HEK293 (cell line): ENCODE measurements at regions not wholly inside any gene's neighbourhood (a gene's known extent, or its start where the extent isn't known, plus 50 kb on each side); places are given as distances from the start of the nearest gene placed in this dataset.

ENCODE experiments used
- CTCF ChIA-PET: fragments of 350-600 bp; formaldehyde crosslinking; extraction: SDS; loops from one replicate; lab custom pipeline; 2021; ENCODE audit warnings: antibody characterized with exemption; lab: Yijun Ruan, JAX
- POLR2A ChIA-PET: fragments of 300-600 bp; formaldehyde crosslinking; extraction: SDS; loops from one replicate; lab custom pipeline; 2020; ENCODE audit warnings: antibody characterized with exemption, inconsistent platforms; lab: Yijun Ruan, JAX
- H3K27ac ChIP-seq: fragments of 200-500 bp; sonication (Bioruptor generic); 2 replicates; pipeline ENCODE4 v1.5.1; 2014; ENCODE audit warnings: low read depth, low read length, control low read depth, inconsistent platforms; ENCODE audit errors: extremely low read depth
- H3K36me3 ChIP-seq, 2 experiments: fragments of 200-500 bp in 1 of 2; sonication (Bioruptor generic) in 1 of 2; 1 replicate in 1 of 2; 2 replicates in 1 of 2; pipeline ENCODE4 v1.5.1; 2014 to 2017; ENCODE audit warnings: inconsistent platforms in 2 of 2, low read length in 2 of 2; ENCODE audit not compliant: control insufficient read depth in 2 of 2, insufficient read depth in 1 of 2
- H3K4me1 ChIP-seq: fragments of 200-500 bp; sonication (Bioruptor generic); 2 replicates; pipeline ENCODE4 v1.5.1; 2014; ENCODE audit warnings: mild to moderate bottlenecking, low read length, inconsistent platforms; ENCODE audit not compliant: control insufficient read depth, insufficient read depth
- H3K4me3 ChIP-seq: 2 replicates; pipeline ENCODE4 v1.5.1; 2011; ENCODE audit warnings: low read depth, mild to moderate bottlenecking, control low read depth, low read length, moderate library complexity
- H3K9me3 ChIP-seq: fragments of 200-500 bp; sonication (Bioruptor generic); 2 replicates; pipeline ENCODE4 v1.5.1; 2014; ENCODE audit warnings: low read depth, low read length, inconsistent platforms; ENCODE audit not compliant: control insufficient read depth, insufficient read depth
- OVOL3 ChIP-seq: fragments of 450-650 bp; formaldehyde crosslinking; IDR thresholded peaks from 2 replicates; pipeline ENCODE4 v1.5.1; 2016; ENCODE audit warnings: missing biosample characterization, missing genetic modification characterization
- REPIN1 ChIP-seq: fragments of 450-650 bp; formaldehyde crosslinking; IDR thresholded peaks from 2 replicates; pipeline ENCODE4 v1.5.1; 2017; ENCODE audit warnings: missing biosample characterization, missing genetic modification characterization, low read depth
- SETDB1 ChIP-seq: IDR thresholded peaks from one replicate; pipeline ENCODE4 v1.6.1; 2017; ENCODE audit warnings: mild to moderate bottlenecking, low read length, moderate library complexity, mixed read lengths; ENCODE audit not compliant: insufficient read length
- SP2 ChIP-seq: fragments of 450-650 bp; formaldehyde crosslinking; IDR thresholded peaks from 2 replicates; pipeline ENCODE4 v1.5.1; 2016; ENCODE audit warnings: missing biosample characterization, missing genetic modification characterization
- YY2 ChIP-seq: fragments of 450-650 bp; formaldehyde crosslinking; IDR thresholded peaks from 2 replicates; pipeline ENCODE4 v1.5.1; 2016; ENCODE audit warnings: missing biosample characterization, missing genetic modification characterization
- ZBTB17 ChIP-seq: fragments of 450-650 bp; formaldehyde crosslinking; IDR thresholded peaks from 2 replicates; pipeline ENCODE4 v1.5.1; 2016; ENCODE audit warnings: missing biosample characterization, missing genetic modification characterization
- ZBTB21 ChIP-seq: fragments of 450-650 bp; formaldehyde crosslinking; IDR thresholded peaks from 2 replicates; pipeline ENCODE4 v1.5.1; 2017; ENCODE audit warnings: missing biosample characterization, missing genetic modification characterization
- ZNF114 ChIP-seq: fragments of 450-650 bp; formaldehyde crosslinking; IDR thresholded peaks from 2 replicates; pipeline ENCODE4 v1.5.0; 2017; ENCODE audit warnings: missing biosample characterization, missing genetic modification characterization
- ZNF133 ChIP-seq: fragments of 450-650 bp; formaldehyde crosslinking; IDR thresholded peaks from 2 replicates; pipeline ENCODE4 v1.5.1; 2016; ENCODE audit warnings: missing biosample characterization, missing genetic modification characterization
- ZNF16 ChIP-seq: fragments of 450-650 bp; formaldehyde crosslinking; IDR thresholded peaks from 2 replicates; pipeline ENCODE4 v1.5.1; 2016; ENCODE audit warnings: low read depth, missing biosample characterization, missing genetic modification characterization
- ZNF423 ChIP-seq: fragments of 450-650 bp; formaldehyde crosslinking; IDR thresholded peaks from 2 replicates; pipeline ENCODE4 v1.5.1; 2016; ENCODE audit warnings: missing biosample characterization, missing genetic modification characterization
- ZNF514 ChIP-seq: fragments of 450-650 bp; formaldehyde crosslinking; IDR thresholded peaks from 2 replicates; pipeline ENCODE4 v1.5.1; 2016; ENCODE audit warnings: missing biosample characterization, missing genetic modification characterization
- ZNF561 ChIP-seq: fragments of 450-650 bp; IDR thresholded peaks from 2 replicates; pipeline ENCODE4 v1.5.1; 2018; ENCODE audit warnings: missing biosample characterization, missing genetic modification characterization, borderline replicate concordance
- ZNF585B ChIP-seq: fragments of 450-650 bp; formaldehyde crosslinking; IDR thresholded peaks from 2 replicates; pipeline ENCODE4 v1.5.1; 2016; ENCODE audit warnings: missing biosample characterization, missing genetic modification characterization
- ZNF626 ChIP-seq: fragments of 450-650 bp; sonication (Bioruptor Pico); formaldehyde crosslinking; IDR thresholded peaks from 2 replicates; pipeline ENCODE4 v1.5.1; 2018; ENCODE audit warnings: missing biosample characterization, missing genetic modification characterization, inconsistent platforms
- ZNF629 ChIP-seq: fragments of 450-650 bp; formaldehyde crosslinking; IDR thresholded peaks from 2 replicates; pipeline ENCODE4 v1.5.1; 2017; ENCODE audit warnings: missing biosample characterization, missing genetic modification characterization
- ZNF792 ChIP-seq: fragments of 450-650 bp; formaldehyde crosslinking; IDR thresholded peaks from 2 replicates; pipeline ENCODE4 v1.5.1; 2016; ENCODE audit warnings: missing biosample characterization, missing genetic modification characterization
- TF ChIP-seq, protein P1 (sequence below): IDR thresholded peaks from 2 replicates; pipeline ENCODE4 v1.6.1; 2011; ENCODE audit warnings: mild to moderate bottlenecking, low read depth, low read length, borderline replicate concordance
- TF ChIP-seq, protein P2 (sequence below): fragments of 450-650 bp; formaldehyde crosslinking; IDR thresholded peaks from 2 replicates; pipeline ENCODE4 v1.5.1; 2016; ENCODE audit warnings: missing biosample characterization, missing genetic modification characterization
- TF ChIP-seq, protein P3 (sequence below): fragments of 450-650 bp; formaldehyde crosslinking; IDR thresholded peaks from 2 replicates; pipeline ENCODE4 v1.5.1; 2016; ENCODE audit warnings: missing biosample characterization, missing genetic modification characterization
- TF ChIP-seq, protein P4 (sequence below): fragments of 450-650 bp; formaldehyde crosslinking; IDR thresholded peaks from 2 replicates; pipeline ENCODE4; 2016; ENCODE audit warnings: missing biosample characterization, missing genetic modification characterization
- TF ChIP-seq, protein P5 (sequence below): fragments of 450-650 bp; formaldehyde crosslinking; IDR thresholded peaks from 2 replicates; pipeline ENCODE4 v1.5.0; 2017; ENCODE audit warnings: missing biosample characterization, missing genetic modification characterization, borderline replicate concordance
- TF ChIP-seq, protein P6 (sequence below): fragments of 450-650 bp; formaldehyde crosslinking; IDR thresholded peaks from 2 replicates; pipeline ENCODE4 v1.5.1; 2016; ENCODE audit warnings: missing biosample characterization, missing genetic modification characterization

DNA sequence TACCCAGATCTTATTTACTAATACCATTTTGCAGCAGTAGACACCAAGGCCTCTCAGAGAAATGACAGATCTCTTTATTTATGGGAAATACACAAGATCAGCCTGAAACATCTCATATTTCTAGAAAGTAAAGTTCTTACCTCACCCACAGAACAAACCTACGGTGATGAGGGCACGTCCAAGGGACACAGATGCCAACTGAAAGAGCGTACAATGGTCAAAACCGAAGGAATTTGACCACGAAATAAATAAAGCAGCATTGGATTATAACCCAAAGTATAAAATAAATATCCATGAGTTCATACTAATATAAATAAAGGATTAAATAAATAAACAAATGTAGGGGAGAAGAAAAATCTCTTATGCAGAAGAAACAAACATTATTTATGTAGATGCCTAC, 747.0 kb downstream of the TNS3 start:
- Histone ChIP-seq H3K4me3 (no peak overlapping the region), H3K4me1 (no peaks in the 10 kb centered on the region), H3K9me3 (no peaks in the 10 kb centered on the region), H3K27ac (no peak overlapping the region), H3K36me3 (no peaks in the 10 kb centered on the region)
- TF ChIP-seq ZNF16 (tag by site-specific recombination): no peak
- no peak for TF ChIP-seq ZNF629 (tag by site-specific recombination)
- TF ChIP-seq, protein P1, sequence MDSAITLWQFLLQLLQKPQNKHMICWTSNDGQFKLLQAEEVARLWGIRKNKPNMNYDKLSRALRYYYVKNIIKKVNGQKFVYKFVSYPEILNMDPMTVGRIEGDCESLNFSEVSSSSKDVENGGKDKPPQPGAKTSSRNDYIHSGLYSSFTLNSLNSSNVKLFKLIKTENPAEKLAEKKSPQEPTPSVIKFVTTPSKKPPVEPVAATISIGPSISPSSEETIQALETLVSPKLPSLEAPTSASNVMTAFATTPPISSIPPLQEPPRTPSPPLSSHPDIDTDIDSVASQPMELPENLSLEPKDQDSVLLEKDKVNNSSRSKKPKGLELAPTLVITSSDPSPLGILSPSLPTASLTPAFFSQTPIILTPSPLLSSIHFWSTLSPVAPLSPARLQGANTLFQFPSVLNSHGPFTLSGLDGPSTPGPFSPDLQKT: no peak
- POLR2A ChIA-PET: no interaction called here
- CTCF ChIA-PET: no interaction called here

DNA sequence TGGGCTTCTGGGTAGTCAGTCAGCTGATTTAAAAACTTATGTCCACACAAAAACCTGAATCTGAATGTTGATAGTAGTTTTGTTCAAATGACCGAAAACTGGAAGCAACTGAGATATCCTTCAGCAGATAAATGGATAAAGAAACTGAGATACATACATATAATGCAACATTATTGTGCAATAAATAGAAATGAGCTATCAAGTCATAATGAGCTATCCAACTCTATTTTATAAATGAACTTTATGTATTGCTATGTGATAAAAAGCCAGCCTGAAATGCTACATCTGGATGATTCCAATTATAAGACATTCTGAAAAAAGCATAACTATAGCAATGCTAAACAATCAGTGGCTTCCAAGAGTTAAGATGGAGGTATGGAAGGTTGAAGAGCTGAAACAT, 748.7 kb downstream of the TNS3 start:
- no peak for TF ChIP-seq SP2
- no peak for TF ChIP-seq ZBTB17 (tag by site-specific recombination)
- TF ChIP-seq OVOL3 (tag by site-specific recombination): no peak
- TF ChIP-seq ZNF792 (tag by site-specific recombination): no peak
- no peak for TF ChIP-seq ZNF133 (tag by site-specific recombination)
- no peak for TF ChIP-seq YY2
- no peak for TF ChIP-seq SETDB1
- no peak for TF ChIP-seq ZNF561 (tag by site-specific recombination)
- TF ChIP-seq, protein P2, sequence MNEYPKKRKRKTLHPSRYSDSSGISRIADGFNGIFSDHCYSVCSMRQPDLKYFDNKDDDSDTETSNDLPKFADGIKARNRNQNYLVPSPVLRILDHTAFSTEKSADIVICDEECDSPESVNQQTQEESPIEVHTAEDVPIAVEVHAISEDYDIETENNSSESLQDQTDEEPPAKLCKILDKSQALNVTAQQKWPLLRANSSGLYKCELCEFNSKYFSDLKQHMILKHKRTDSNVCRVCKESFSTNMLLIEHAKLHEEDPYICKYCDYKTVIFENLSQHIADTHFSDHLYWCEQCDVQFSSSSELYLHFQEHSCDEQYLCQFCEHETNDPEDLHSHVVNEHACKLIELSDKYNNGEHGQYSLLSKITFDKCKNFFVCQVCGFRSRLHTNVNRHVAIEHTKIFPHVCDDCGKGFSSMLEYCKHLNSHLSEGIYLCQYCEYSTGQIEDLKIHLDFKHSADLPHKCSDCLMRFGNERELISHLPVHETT (tag by site-specific recombination): no peak
- TF ChIP-seq, protein P3, sequence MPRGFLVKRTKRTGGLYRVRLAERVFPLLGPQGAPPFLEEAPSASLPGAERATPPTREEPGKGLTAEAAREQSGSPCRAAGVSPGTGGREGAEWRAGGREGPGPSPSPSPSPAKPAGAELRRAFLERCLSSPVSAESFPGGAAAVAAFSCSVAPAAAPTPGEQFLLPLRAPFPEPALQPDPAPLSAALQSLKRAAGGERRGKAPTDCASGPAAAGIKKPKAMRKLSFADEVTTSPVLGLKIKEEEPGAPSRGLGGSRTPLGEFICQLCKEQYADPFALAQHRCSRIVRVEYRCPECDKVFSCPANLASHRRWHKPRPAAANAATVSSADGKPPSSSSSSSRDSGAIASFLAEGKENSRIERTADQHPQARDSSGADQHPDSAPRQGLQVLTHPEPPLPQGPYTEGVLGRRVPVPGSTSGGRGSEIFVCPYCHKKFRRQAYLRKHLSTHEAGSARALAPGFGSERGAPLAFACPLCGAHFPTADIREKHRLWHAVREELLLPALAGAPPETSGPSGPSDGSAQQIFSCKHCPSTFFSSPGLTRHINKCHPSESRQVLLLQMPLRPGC (tag by site-specific recombination): no peak
- no peak for TF ChIP-seq ZNF514
- no peak for TF ChIP-seq ZNF585B
- TF ChIP-seq, protein P4, sequence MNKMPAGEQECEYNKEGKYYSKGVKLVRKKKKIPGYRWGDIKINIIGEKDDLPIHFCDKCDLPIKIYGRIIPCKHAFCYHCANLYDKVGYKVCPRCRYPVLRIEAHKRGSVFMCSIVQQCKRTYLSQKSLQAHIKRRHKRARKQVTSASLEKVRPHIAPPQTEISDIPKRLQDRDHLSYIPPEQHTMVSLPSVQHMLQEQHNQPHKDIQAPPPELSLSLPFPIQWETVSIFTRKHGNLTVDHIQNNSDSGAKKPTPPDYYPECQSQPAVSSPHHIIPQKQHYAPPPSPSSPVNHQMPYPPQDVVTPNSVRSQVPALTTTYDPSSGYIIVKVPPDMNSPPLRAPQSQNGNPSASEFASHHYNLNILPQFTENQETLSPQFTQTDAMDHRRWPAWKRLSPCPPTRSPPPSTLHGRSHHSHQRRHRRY: no peak
- H3K9me3 ChIP-seq: no peaks in the 10 kb centered on the region
- no peaks in the 10 kb centered on the region for H3K4me1 ChIP-seq
- POLR2A ChIA-PET: no interaction called here
- CTCF ChIA-PET: no interaction called here
- no peaks in the 10 kb centered on the region for H3K36me3 ChIP-seq
- no peak overlapping the region for H3K27ac ChIP-seq
- H3K4me3 ChIP-seq: no peak overlapping the region

DNA sequence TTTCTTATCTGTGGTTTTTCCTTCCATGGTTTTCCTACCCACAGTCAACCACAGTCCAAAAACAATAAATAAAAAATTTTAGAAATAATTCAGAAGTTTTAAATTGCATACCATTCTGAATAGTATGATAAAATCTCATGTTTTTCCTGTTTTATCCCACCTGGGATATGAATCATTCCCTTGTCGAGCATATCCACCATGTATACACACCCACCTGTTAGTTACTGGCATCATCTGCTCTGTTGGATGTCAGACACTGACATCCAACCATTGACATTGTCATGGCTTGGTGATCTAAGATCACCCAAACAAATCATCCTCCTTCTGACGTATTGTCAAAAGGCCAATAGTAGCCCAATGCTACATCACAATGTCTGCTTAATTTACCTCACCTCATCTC, 749.8 kb downstream of the TNS3 start:
- Histone ChIP-seq H3K4me3 (no peak overlapping the region), H3K27ac (no peak overlapping the region), H3K4me1 (no peaks in the 10 kb centered on the region), H3K36me3 (no peaks in the 10 kb centered on the region), H3K9me3 (no peaks in the 10 kb centered on the region)
- ChIA-PET POLR2A (no interaction called here), CTCF (interaction anchor here (0.7 kb wide), 1 partner anchor 177 kb away, joined by 3 read pairs; no protein-coding TSS in a partner anchor)
- no peak for TF ChIP-seq ZNF423 (tag by site-specific recombination)
- no peak for TF ChIP-seq ZNF626 (tag by site-specific recombination)
- TF ChIP-seq, protein P5, sequence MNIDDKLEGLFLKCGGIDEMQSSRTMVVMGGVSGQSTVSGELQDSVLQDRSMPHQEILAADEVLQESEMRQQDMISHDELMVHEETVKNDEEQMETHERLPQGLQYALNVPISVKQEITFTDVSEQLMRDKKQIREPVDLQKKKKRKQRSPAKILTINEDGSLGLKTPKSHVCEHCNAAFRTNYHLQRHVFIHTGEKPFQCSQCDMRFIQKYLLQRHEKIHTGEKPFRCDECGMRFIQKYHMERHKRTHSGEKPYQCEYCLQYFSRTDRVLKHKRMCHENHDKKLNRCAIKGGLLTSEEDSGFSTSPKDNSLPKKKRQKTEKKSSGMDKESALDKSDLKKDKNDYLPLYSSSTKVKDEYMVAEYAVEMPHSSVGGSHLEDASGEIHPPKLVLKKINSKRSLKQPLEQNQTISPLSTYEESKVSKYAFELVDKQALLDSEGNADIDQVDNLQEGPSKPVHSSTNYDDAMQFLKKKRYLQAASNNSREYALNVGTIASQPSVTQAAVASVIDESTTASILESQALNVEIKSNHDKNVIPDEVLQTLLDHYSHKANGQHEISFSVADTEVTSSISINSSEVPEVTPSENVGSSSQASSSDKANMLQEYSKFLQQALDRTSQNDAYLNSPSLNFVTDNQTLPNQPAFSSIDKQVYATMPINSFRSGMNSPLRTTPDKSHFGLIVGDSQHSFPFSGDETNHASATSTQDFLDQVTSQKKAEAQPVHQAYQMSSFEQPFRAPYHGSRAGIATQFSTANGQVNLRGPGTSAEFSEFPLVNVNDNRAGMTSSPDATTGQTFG (tag by site-specific recombination): no peak
- TF ChIP-seq ZBTB21 (tag by site-specific recombination): no peak
- no peak for TF ChIP-seq REPIN1
- TF ChIP-seq YY2: no peak
- TF ChIP-seq ZNF114 (tag by site-specific recombination): no peak
- TF ChIP-seq, protein P6, sequence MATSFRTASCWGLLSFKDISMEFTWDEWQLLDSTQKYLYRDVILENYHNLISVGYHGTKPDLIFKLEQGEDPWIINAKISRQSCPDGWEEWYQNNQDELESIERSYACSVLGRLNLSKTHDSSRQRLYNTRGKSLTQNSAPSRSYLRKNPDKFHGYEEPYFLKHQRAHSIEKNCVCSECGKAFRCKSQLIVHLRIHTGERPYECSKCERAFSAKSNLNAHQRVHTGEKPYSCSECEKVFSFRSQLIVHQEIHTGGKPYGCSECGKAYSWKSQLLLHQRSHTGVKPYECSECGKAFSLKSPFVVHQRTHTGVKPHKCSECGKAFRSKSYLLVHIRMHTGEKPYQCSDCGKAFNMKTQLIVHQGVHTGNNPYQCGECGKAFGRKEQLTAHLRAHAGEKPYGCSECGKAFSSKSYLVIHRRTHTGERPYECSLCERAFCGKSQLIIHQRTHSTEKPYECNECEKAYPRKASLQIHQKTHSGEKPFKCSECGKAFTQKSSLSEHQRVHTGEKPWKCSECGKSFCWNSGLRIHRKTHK (tag by site-specific recombination): no peak
